Right cardiac atrium (tissue), 5 donors: ENCODE measurements at regions not wholly inside any gene's neighbourhood (a gene's known extent, or its start where the extent isn't known, plus 50 kb on each side); places are given as distances from the start of the nearest gene placed in this dataset.

ENCODE experiments used
- ATAC-seq, 2 donors: fragments of 200-7000 bp; cut with Tn5 transposase; one replicate each; pipeline versions ENCODE4 v1.8.0 to v1.9.1; 2020; ENCODE audit warnings: moderate library complexity in 2 of 2, mild to moderate bottlenecking in 1 of 2
- DNase-seq, 3 donors: peaks; one replicate each; pipeline ENCODE4 v3.0.0-alpha.2; 2020
- H3K27ac ChIP-seq: one replicate; pipeline ENCODE4 v1.5.1; 2013; ENCODE audit warnings: mild to moderate bottlenecking, low read length, control low read depth, moderate library complexity
- H3K27me3 ChIP-seq: one replicate; pipeline ENCODE4 v1.6.1; 2013; ENCODE audit not compliant: control insufficient read depth, insufficient read depth
- H3K4me1 ChIP-seq: one replicate; pipeline ENCODE4 v1.6.1; 2013; ENCODE audit warnings: low read length; ENCODE audit not compliant: control insufficient read depth, insufficient read depth
- H3K4me3 ChIP-seq: one replicate; pipeline ENCODE4 v1.5.1; 2013; ENCODE audit warnings: low read length, control low read depth
- H3K9me3 ChIP-seq: one replicate; pipeline ENCODE4 v1.6.1; 2013; ENCODE audit warnings: low read length; ENCODE audit not compliant: control insufficient read depth
- WGBS: extraction: QIAGEN DNeasy Blood & Tissue Kit; methylation state at CpG from one replicate; pipeline ENCODE4 v1.1.7; 2013; 5-methylcytosine and 5-hydroxymethylcytosine counted together
- intact Hi-C, 4 donors: fragments of 100-400 bp; cut with DNase I; formaldehyde crosslinking; loops; one replicate each; pipeline versions ENCODE4 v1.11.0 to v1.14.0; 2022 to 2023
- donor health status: healthy with polysubstance abuse.
- donor health status: DM: no; HTN: yes; CAD: no.
- donor health status: DM: no; HTN: no; CAD: no.
- donor health status: DM: no; HTN: yes; CAD: no; lungs with severe emphysema.
- donor health status: DM: yes; HTN: yes; CAD: no.

- DNase-seq (no peak), ATAC-seq (no peak)
- Histone ChIP-seq H3K4me1 (no peaks in the 10 kb centered on the region), H3K9me3 (no peaks in the 10 kb centered on the region), H3K27ac (no peak overlapping the region), H3K4me3 (no peak overlapping the region), H3K27me3 (no peaks in the 10 kb centered on the region)
- 63% methylated on average over 3 of the region's 3 CpGs for WGBS
- intact Hi-C loops, result no loop called here
These were observed 88.0 kb upstream of the TMEM132C start for GRCh38 chr12:128178966-128179365.

- Histone ChIP-seq H3K4me1 (no peaks in the 10 kb centered on the region), H3K4me3 (no peak overlapping the region), H3K27me3 (no peaks in the 10 kb centered on the region), H3K27ac (no peak overlapping the region), H3K9me3 (no peaks in the 10 kb centered on the region)
- no peak for ATAC-seq
- intact Hi-C loops, result no loop called here
- 34% methylated on average over 1 of the region's 1 CpG for WGBS
- no peak for DNase-seq
These were observed 86.8 kb upstream of the TMEM132C start for GRCh38 chr12:128180166-128180565.

DNA sequence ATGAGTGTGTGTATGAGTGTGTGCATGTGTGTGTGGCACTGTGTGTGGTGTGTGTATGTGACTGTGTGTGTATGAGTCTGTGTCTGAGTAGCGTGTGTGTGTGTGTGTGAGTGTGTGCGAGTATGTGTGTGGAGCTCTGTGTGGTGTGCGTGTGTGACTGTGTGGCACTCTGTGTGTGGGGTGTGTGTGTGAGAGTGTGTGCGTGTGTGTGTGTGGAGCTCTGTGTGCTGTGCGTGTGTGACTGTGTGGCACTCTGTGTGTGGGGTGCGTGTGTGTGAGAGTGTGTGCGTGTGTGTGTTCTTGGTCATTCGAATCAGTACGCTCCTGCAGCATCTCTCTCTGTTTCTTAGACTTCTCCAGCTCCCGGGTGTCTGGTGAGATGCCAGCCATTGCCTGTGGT, 76.9 kb upstream of the TMEM132C start:
- ATAC-seq (no peak), DNase-seq (no peak)
- Histone ChIP-seq H3K27ac (no peak overlapping the region), H3K4me1 (no peaks in the 10 kb centered on the region), H3K27me3 (no peaks in the 10 kb centered on the region), H3K4me3 (no peak overlapping the region), H3K9me3 (no peaks in the 10 kb centered on the region)
- 80% methylated on average over 10 of the region's 10 CpGs for WGBS
- intact Hi-C loops, result no loop called here

DNA sequence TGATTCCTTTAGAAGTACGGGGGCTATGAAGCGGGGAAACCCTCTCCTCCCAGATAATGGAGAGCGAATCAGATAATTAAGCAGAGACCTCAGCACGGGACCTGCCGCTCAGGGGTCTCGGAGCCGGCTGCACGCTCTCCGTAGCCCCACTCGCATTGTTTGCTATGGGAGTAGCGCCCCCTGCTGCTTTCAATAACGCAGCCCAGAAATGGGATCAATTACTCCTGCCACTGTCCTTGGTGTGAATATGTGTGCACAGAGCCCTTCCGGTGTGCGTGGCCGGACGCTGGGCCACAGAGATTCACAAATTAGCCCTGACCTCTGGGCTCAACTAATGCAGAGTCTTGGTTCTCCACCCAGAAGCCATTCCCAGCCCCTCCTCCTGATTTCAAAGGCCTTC, 76.4 kb upstream of the TMEM132C start:
- no peaks in the 10 kb centered on the region for H3K4me1 ChIP-seq
- ATAC-seq, result peak in 1 of 2 donors; percentile 40
- intact Hi-C loops, result no loop called here
- H3K27me3 ChIP-seq, result no peaks in the 10 kb centered on the region
- DNase-seq, result no peak
- no peak overlapping the region for H3K4me3 ChIP-seq
- no peak overlapping the region for H3K27ac ChIP-seq
- WGBS, result 12% methylated on average over 16 of the region's 16 CpGs
- H3K9me3 ChIP-seq, result no peaks in the 10 kb centered on the region

GRCh38 chr12:128191380-128191779, 75.6 kb upstream of the TMEM132C start:
- ATAC-seq (no peak), DNase-seq (no peak)
- no peaks in the 10 kb centered on the region for H3K4me1 ChIP-seq
- WGBS, result 76% methylated on average over 14 of the region's 14 CpGs
- H3K27ac ChIP-seq, result no peak overlapping the region
- H3K4me3 ChIP-seq, result no peak overlapping the region
- no peaks in the 10 kb centered on the region for H3K9me3 ChIP-seq
- H3K27me3 ChIP-seq, result no peaks in the 10 kb centered on the region
- intact Hi-C loops, result no loop called here

GRCh38 chr12:128204711-128205110, 62.3 kb upstream of the TMEM132C start:
- intact Hi-C loops, result no loop called here
- ATAC-seq, result no peak

GRCh38 chr12:128205145-128205544, 61.8 kb upstream of the TMEM132C start:
- H3K9me3 ChIP-seq, result no peaks in the 10 kb centered on the region
- no peak overlapping the region for H3K4me3 ChIP-seq
- H3K27me3 ChIP-seq, result no peaks in the 10 kb centered on the region
- 81% methylated on average over 3 of the region's 3 CpGs for WGBS
- H3K27ac ChIP-seq, result no peak overlapping the region
- ATAC-seq (no peak), DNase-seq (no peak)
- no peaks in the 10 kb centered on the region for H3K4me1 ChIP-seq
- intact Hi-C loops, result no loop called here

More at GRCh38 chr12:128204711-128205110, 62.3 kb upstream of the TMEM132C start:
- H3K4me1 ChIP-seq, result no peaks in the 10 kb centered on the region
- no peak for DNase-seq
- no peaks in the 10 kb centered on the region for H3K9me3 ChIP-seq
- H3K27me3 ChIP-seq, result no peaks in the 10 kb centered on the region
- no peak overlapping the region for H3K4me3 ChIP-seq
- 65% methylated on average over 7 of the region's 7 CpGs for WGBS
- H3K27ac ChIP-seq, result no peak overlapping the region

DNA sequence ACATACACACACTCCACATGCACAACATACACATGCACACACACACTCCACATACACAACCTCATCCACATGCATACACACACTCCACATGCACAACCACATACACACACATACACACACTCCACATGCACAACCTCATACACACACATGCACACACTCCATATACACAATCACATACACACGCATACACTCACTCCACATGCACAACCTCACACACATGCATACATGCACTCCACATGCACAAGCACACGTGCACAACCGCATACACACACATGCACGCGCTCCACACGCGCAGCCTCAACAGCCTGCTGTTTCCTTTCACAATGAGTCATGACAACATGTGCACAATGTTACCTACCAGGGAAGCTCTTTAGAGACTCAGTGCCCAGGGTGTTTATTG, 61.2 kb upstream of the TMEM132C start:
- 82% methylated on average over 7 of the region's 7 CpGs for WGBS
- no peaks in the 10 kb centered on the region for H3K9me3 ChIP-seq

More for the DNA sequence above, 61.2 kb upstream of the TMEM132C start:
- DNase-seq (no peak), ATAC-seq (no peak)
- Histone ChIP-seq H3K4me1 (no peaks in the 10 kb centered on the region), H3K27me3 (no peaks in the 10 kb centered on the region), H3K4me3 (no peak overlapping the region), H3K27ac (no peak overlapping the region)
- intact Hi-C loops, result no loop called here
